Gastrocnemius medialis (tissue), 4 donors: ENCODE measurements at regions not wholly inside any gene's neighbourhood (a gene's known extent, or its start where the extent isn't known, plus 50 kb on each side); places are given as distances from the start of the nearest gene placed in this dataset.

Source experiments
- CTCF ChIP-seq, 5 experiments: fragments of 450-650 bp in 3 of 5; fragments of 200-600 bp in 2 of 5; sonication (generic) in 2 of 5; IDR thresholded peaks in 4 of 5; conservative IDR thresholded peaks in 1 of 5; 1 replicate in 4 of 5; 2 replicates in 1 of 5; pipeline ENCODE4 v1.5.1; 2016 to 2019; ENCODE audit warnings: antibody characterized with exemption in 5 of 5, mild to moderate bottlenecking in 3 of 5, moderate library complexity in 3 of 5
- POLR2A ChIP-seq, 2 donors: fragments of 450-650 bp; IDR thresholded peaks; one replicate each; pipeline ENCODE4 v1.6.1; 2017; ENCODE audit warnings: antibody characterized with exemption in 2 of 2, mild to moderate bottlenecking in 2 of 2, moderate library complexity in 2 of 2

DNA sequence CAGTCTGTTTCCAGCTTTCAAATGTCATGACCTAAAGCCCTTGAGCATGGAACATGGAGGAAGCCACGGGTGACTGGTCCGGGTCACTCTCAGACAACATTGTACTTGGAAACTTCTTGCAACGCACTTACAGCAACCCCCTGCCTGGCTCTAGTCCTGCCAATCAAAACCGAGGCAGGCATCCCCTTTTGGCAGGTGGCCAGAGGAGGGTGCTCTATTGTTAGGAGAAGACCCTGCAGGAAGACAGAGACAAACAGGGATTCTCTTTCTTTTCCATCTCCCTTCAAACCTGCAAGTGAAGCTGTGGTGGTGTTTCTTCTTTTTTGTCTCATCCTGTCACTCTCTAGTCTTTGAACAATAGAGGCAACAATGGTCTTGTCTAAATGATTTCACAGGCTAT, 667.2 kb downstream of the ZEB2 start:
- TF ChIP-seq CTCF (IDR thresholded peaks at IDR 0.05 in 4 of 5, conservative IDR thresholded peaks at IDR 0.05 in 1 of 5) (no peak), POLR2A (IDR thresholded peaks at IDR 0.05) (no peak)
